H1 (cell line): ENCODE measurements at regions not wholly inside any gene's neighbourhood (a gene's known extent, or its start where the extent isn't known, plus 50 kb on each side); places are given as distances from the start of the nearest gene placed in this dataset.

Source experiments
- CTCF ChIA-PET: fragments of 300-600 bp; sonication (Branson Sonifier 250); formaldehyde crosslinking; loops from one replicate; lab custom pipeline; 2021; ENCODE audit not compliant: partially characterized antibody; lab: Charles Lee
- POLR2A ChIA-PET: fragments of 300-600 bp; sonication (Branson Sonifier 250); formaldehyde crosslinking; loops from one replicate; lab custom pipeline; 2021; ENCODE audit warnings: inconsistent platforms; ENCODE audit not compliant: partially characterized antibody; lab: Charles Lee
- DNase-seq, 2 experiments: peaks; one replicate each; pipeline versions ENCODE4 v3.0.0 to v3.0.0-alpha.2; 2010 to 2022; ENCODE audit warnings: low spot score in 2 of 2, low read depth in 1 of 2, mixed read lengths in 1 of 2
- FAIRE-seq: peaks from 2 replicates; lab custom pipeline; 2011; peaks lifted over from hg19 to GRCh38; lab: Jason Lieb, UNC
- H2AFZ ChIP-seq: 2 replicates; pipeline ENCODE4 v1.8.1; 2012; ENCODE audit warnings: low read length, inconsistent platforms
- H2AK5ac ChIP-seq: 2 replicates; pipeline ENCODE4 v1.6.1; 2013; ENCODE audit warnings: low read depth, low read length
- H2BK120ac ChIP-seq: replicated peaks from 2 replicates; pipeline ENCODE3; 2013; ENCODE audit warnings: low read depth, low read length, inconsistent platforms
- H2BK12ac ChIP-seq: 2 replicates; pipeline ENCODE4 v1.6.1; 2013; ENCODE audit warnings: low read depth, low read length
- H2BK15ac ChIP-seq: 2 replicates; pipeline ENCODE4 v1.6.1; 2013; ENCODE audit warnings: low read length
- H2BK20ac ChIP-seq: 2 replicates; pipeline ENCODE4 v1.6.1; 2013; ENCODE audit warnings: low read length
- H2BK5ac ChIP-seq: 2 replicates; pipeline ENCODE4 v1.6.1; 2013; ENCODE audit warnings: low read depth, low read length
- H3K14ac ChIP-seq: 2 replicates; pipeline ENCODE4 v1.6.1; 2013; ENCODE audit warnings: inconsistent platforms; ENCODE audit not compliant: insufficient read length
- H3K18ac ChIP-seq: 2 replicates; pipeline ENCODE4 v1.6.1; 2013; ENCODE audit warnings: low read length; ENCODE audit errors: extremely low read depth
- H3K23ac ChIP-seq: 2 replicates; pipeline ENCODE4 v1.6.1; 2013; ENCODE audit warnings: inconsistent platforms; ENCODE audit not compliant: insufficient read length
- H3K23me2 ChIP-seq: 2 replicates; pipeline ENCODE4 v1.6.1; 2013; ENCODE audit warnings: low read depth, low read length
- H3K27ac ChIP-seq: 2 replicates; pipeline ENCODE4 v1.6.1; 2011; ENCODE audit warnings: low read depth, low read length, inconsistent platforms
- H3K27me3 ChIP-seq, 4 experiments: replicated peaks in 1 of 4; 1 replicate in 1 of 4; 2 replicates in 3 of 4; pipeline versions ENCODE4 v1.6.1 to v1.8.1; 2011 to 2013; ENCODE audit warnings: low read length in 3 of 4, mild to moderate bottlenecking in 3 of 4, inconsistent platforms in 2 of 4, mixed read lengths in 2 of 4, moderate library complexity in 1 of 4; ENCODE audit not compliant: control insufficient read depth in 3 of 4, insufficient read depth in 3 of 4; ENCODE audit errors: extremely low read depth in 1 of 4
- H3K36me3 ChIP-seq, 4 experiments: 2 replicates each; pipeline versions ENCODE4 v1.6.1 to v1.8.1; 2011 to 2013; ENCODE audit warnings: mild to moderate bottlenecking in 4 of 4, low read length in 3 of 4, moderate library complexity in 2 of 4, control low read depth in 1 of 4, inconsistent platforms in 1 of 4; ENCODE audit not compliant: insufficient read depth in 4 of 4, control insufficient read depth in 2 of 4
- H3K4ac ChIP-seq: replicated peaks from 2 replicates; pipeline ENCODE3; 2013; ENCODE audit warnings: low read length, low read depth, mixed read lengths, inconsistent platforms; ENCODE audit not compliant: insufficient read length
- H3K4me1 ChIP-seq, 4 experiments: replicated peaks in 1 of 4; 1 replicate in 1 of 4; 2 replicates in 3 of 4; pipeline versions ENCODE4 v1.6.1 to v1.8.1; 2011 to 2013; ENCODE audit warnings: low read length in 3 of 4, inconsistent platforms in 2 of 4, mixed read lengths in 1 of 4; ENCODE audit not compliant: insufficient read depth in 4 of 4, control insufficient read depth in 3 of 4
- H3K4me2 ChIP-seq, 2 experiments: 2 replicates each; pipeline versions ENCODE4 v1.6.1 to v1.8.1; 2011 to 2013; ENCODE audit warnings: low read depth in 2 of 2, low read length in 2 of 2, control low read depth in 1 of 2, inconsistent platforms in 1 of 2, mild to moderate bottlenecking in 1 of 2; ENCODE audit not compliant: insufficient read depth in 1 of 2
- H3K4me3 ChIP-seq, 4 experiments: fragments of 200-600, 300-600 bp in 1 of 4; sonication (generic), shearing (Covaris generic), sonication (Bioruptor Twin) in 1 of 4; 2 replicates each; pipeline versions ENCODE4 v1.5.1 to v1.8.1; 2011 to 2016; ENCODE audit warnings: low read length in 4 of 4, low read depth in 3 of 4, control low read depth in 2 of 4, inconsistent platforms in 2 of 4, mild to moderate bottlenecking in 2 of 4, mixed read lengths in 1 of 4, moderate library complexity in 1 of 4; ENCODE audit not compliant: insufficient read depth in 2 of 4; ENCODE audit errors: extremely low read depth in 1 of 4
- H3K56ac ChIP-seq: replicated peaks from 2 replicates; pipeline ENCODE3; 2013; ENCODE audit warnings: low read depth, mild to moderate bottlenecking, mixed read lengths, low read length, inconsistent platforms; ENCODE audit not compliant: insufficient read length
- H3K79me1 ChIP-seq: 2 replicates; pipeline ENCODE4 v1.6.1; 2013; ENCODE audit warnings: low read depth, low read length, control low read depth
- H3K79me2 ChIP-seq, 2 experiments: 2 replicates each; pipeline versions ENCODE4 v1.6.1 to v1.8.1; 2012 to 2013; ENCODE audit warnings: low read length in 2 of 2, mild to moderate bottlenecking in 2 of 2, inconsistent platforms in 1 of 2; ENCODE audit not compliant: insufficient read depth in 2 of 2, control insufficient read depth in 1 of 2
- H3K9ac ChIP-seq, 4 experiments: replicated peaks in 1 of 4; 1 replicate in 1 of 4; 2 replicates in 3 of 4; pipeline versions ENCODE4 v1.6.1 to v1.8.1; 2011 to 2013; ENCODE audit warnings: low read depth in 3 of 4, low read length in 3 of 4, control low read depth in 2 of 4, mild to moderate bottlenecking in 2 of 4, moderate library complexity in 2 of 4, inconsistent platforms in 1 of 4; ENCODE audit errors: extremely low read depth in 1 of 4
- H3K9me3 ChIP-seq, 2 experiments: 2 replicates each; pipeline versions ENCODE4 v1.6.1 to v1.8.1; 2012 to 2013; ENCODE audit warnings: mild to moderate bottlenecking in 2 of 2, moderate library complexity in 2 of 2, control low read depth in 1 of 2, inconsistent platforms in 1 of 2, low read depth in 1 of 2, low read length in 1 of 2, mixed read lengths in 1 of 2; ENCODE audit not compliant: insufficient read depth in 2 of 2
- H4K20me1 ChIP-seq, 2 experiments: replicated peaks in 1 of 2; 2 replicates each; pipeline versions ENCODE3 to v1.8.1; 2011 to 2013; ENCODE audit warnings: inconsistent platforms in 2 of 2, low read length in 2 of 2, mild to moderate bottlenecking in 1 of 2; ENCODE audit not compliant: insufficient read depth in 2 of 2, control insufficient read depth in 1 of 2
- H4K5ac ChIP-seq: 2 replicates; pipeline ENCODE4 v1.6.1; 2013; ENCODE audit warnings: low read length, low read depth, mixed read lengths, inconsistent platforms; ENCODE audit not compliant: insufficient read length
- H4K8ac ChIP-seq: 2 replicates; pipeline ENCODE4 v1.8.0; 2013; ENCODE audit warnings: mild to moderate bottlenecking, moderate library complexity, low read length, inconsistent platforms; ENCODE audit not compliant: insufficient read depth; ENCODE audit errors: extremely low read depth
- H4K91ac ChIP-seq: replicated peaks from 2 replicates; pipeline ENCODE3; 2013; ENCODE audit warnings: low read length, mixed read lengths, inconsistent platforms; ENCODE audit not compliant: insufficient read length
- CBX5 ChIP-seq: fragments of 300-800, 300-1000 bp; sonication (generic); IDR thresholded peaks from 2 replicates; pipeline ENCODE4 v1.7.1; 2016; ENCODE audit warnings: antibody characterized with exemption, low read length, low read depth
- WGBS, 2 experiments: shearing (Covaris generic) in 1 of 2; methylation state at CpG; one replicate each; pipeline versions ENCODE4 v1.1.6 to v1.1.7; 2013 to 2015; ENCODE audit warnings: low lambda C conversion rate in 2 of 2, mixed read lengths in 2 of 2, inconsistent platforms in 1 of 2, low coverage in 1 of 2, missing lambda C conversion rate in 1 of 2; ENCODE audit not compliant: insufficient replicate concordance in 2 of 2, insufficient coverage in 1 of 2, insufficient read length in 1 of 2; ENCODE audit errors: extremely low coverage in 1 of 2, missing lambda C conversion rate in 1 of 2; 5-methylcytosine and 5-hydroxymethylcytosine counted together

- H2BK5ac ChIP-seq, result no peak overlapping the region
- no peak for FAIRE-seq
- H3K4me3 ChIP-seq, result no peak overlapping the region
- no peaks in the 10 kb centered on the region for H3K23me2 ChIP-seq
- H3K79me2 ChIP-seq, result no peaks in the 10 kb centered on the region
- no peak overlapping the region for H4K8ac ChIP-seq
- no peaks in the 10 kb centered on the region; a peak in 1 of 7 replicates for H3K27me3 ChIP-seq
- POLR2A ChIA-PET, result no interaction called here
- no peaks in the 10 kb centered on the region for H3K9me3 ChIP-seq
- H3K4me2 ChIP-seq, result no peak overlapping the region
- H4K20me1 ChIP-seq, result no peaks in the 10 kb centered on the region
- H3K56ac ChIP-seq, result no peak overlapping the region
- no peak overlapping the region for H2BK15ac ChIP-seq
- no peak overlapping the region for H3K18ac ChIP-seq
- H4K91ac ChIP-seq, result no peak overlapping the region
- DNase-seq, result no peak
- no peak overlapping the region for H3K14ac ChIP-seq
- H2AK5ac ChIP-seq, result no peak overlapping the region
- H3K4me1 ChIP-seq, result no peaks in the 10 kb centered on the region
- no peak overlapping the region for H2AFZ ChIP-seq
- H2BK20ac ChIP-seq, result no peak overlapping the region
- no peak overlapping the region for H2BK12ac ChIP-seq
- no peak overlapping the region for H3K23ac ChIP-seq
- no peak overlapping the region for H3K27ac ChIP-seq
- CTCF ChIA-PET, result no interaction called here
- 92% methylated on average over 3 of the region's 3 CpGs; no CpG with 5 or more reads in 1 of the 2 experiments for WGBS, 2 experiments
- H3K36me3 ChIP-seq, result no peaks in the 10 kb centered on the region
- no peaks in the 10 kb centered on the region for H3K79me1 ChIP-seq
- no peak overlapping the region for H3K9ac ChIP-seq
- no peak overlapping the region for H4K5ac ChIP-seq
- no peak overlapping the region for H3K4ac ChIP-seq
- no peak overlapping the region for H2BK120ac ChIP-seq
- TF ChIP-seq CBX5, result no peak
Observed at GRCh38 chr2:150109028-150109427, 378.4 kb downstream of the RND3 start.
